ENCODE measurements at regions not wholly inside any gene's neighbourhood (a gene's known extent, or its start where the extent isn't known, plus 50 kb on each side); places are given as distances from the start of the nearest gene placed in this dataset.

DNA sequence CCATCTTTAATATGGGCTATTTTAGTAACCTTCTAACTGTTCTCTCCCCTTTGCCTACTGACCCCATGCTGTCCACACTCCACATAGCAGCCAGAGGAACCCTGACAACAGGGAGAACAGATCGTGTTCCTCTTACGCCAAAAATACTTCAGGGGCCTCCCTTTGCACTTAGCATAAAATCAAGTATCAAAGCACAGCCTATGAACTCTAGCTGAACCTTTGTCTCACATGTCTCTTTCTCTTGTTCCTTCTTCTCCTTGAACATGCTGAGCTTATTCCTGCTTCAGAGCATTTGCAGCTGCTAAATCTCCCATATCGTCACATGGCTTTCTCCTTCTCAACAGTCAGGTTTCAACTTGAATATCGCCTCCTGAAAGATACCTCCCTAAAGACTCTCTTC lies 698.8 kb upstream of the C9orf72 start:
- Histone ChIP-seq H3K9me1 (replicated peaks; ENCODE audit: control insufficient read depth, extremely low read depth, insufficient read depth, low read length) (no peaks in the 10 kb centered on the region), H3K27me3 (ENCODE audit: control insufficient read depth in 2 of 2, insufficient read depth in 2 of 2, low read length in 2 of 2) (no peaks in the 10 kb centered on the region), H3K4me2 (ENCODE audit: insufficient read depth, low read length) (no peak overlapping the region), H3K79me2 (ENCODE audit: control insufficient read depth, insufficient read depth, low read length) (no peaks in the 10 kb centered on the region), H3K4me3 (replicated peaks in 1 of 3; ENCODE audit: insufficient read depth in 1 of 3, low read depth in 1 of 3, low read length in 3 of 3) (no peak overlapping the region), H3K9me3 (replicated peaks; ENCODE audit: control insufficient read depth, insufficient read depth, low read length) (no peaks in the 10 kb centered on the region), H4K20me1 (replicated peaks; ENCODE audit: control insufficient read depth, extremely low read depth, insufficient read depth, low read length) (no peaks in the 10 kb centered on the region), H3K36me3 (ENCODE audit: control insufficient read depth in 2 of 2, extremely low read depth in 1 of 2, insufficient read depth in 2 of 2, low read length in 2 of 2) (no peaks in the 10 kb centered on the region), H3K27ac (ENCODE audit: insufficient read depth, low read depth, low read length) (no peak overlapping the region), H3K4me1 (ENCODE audit: control insufficient read depth, extremely low read depth, insufficient read depth, low read length) (no peaks in the 10 kb centered on the region), H3K9ac (replicated peaks; ENCODE audit: extremely low read depth, insufficient read depth, low read length) (no peak overlapping the region), H2AFZ (ENCODE audit: low read depth, low read length) (no peak overlapping the region)
- POLR2A ChIA-PET, result no interaction called here
- FAIRE-seq, result no peak
- dilution Hi-C loops (cut with MboI; ENCODE audit: extremely low pct_ligation_motif_present, low sequenced_read_pairs), result no loop called here
- DNase-seq (ENCODE audit: low read depth, low spot score), result no peak
- TF ChIP-seq, protein P1, sequence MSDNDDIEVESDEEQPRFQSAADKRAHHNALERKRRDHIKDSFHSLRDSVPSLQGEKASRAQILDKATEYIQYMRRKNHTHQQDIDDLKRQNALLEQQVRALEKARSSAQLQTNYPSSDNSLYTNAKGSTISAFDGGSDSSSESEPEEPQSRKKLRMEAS (IDR thresholded peaks at IDR 0.05; ENCODE audit: insufficient read depth, insufficient read length), result no peak
- TF ChIP-seq MYC (IDR thresholded peaks at IDR 0.05; ENCODE audit: low read depth, low read length) (no peak), EZH2 (IDR thresholded peaks at IDR 0.05; ENCODE audit: borderline replicate concordance, low read depth, low read length, severe bottlenecking) (no peak), FOS (IDR thresholded peaks at IDR 0.05; ENCODE audit: borderline replicate concordance, insufficient read depth, low read length) (no peak), POLR2A (IDR thresholded peaks at IDR 0.05; ENCODE audit: low read depth, low read length) (no peak), GATA2 (IDR thresholded peaks at IDR 0.05; ENCODE audit: insufficient read depth, insufficient read length, low read depth, low read length) (no peak), JUN (IDR thresholded peaks at IDR 0.05; ENCODE audit: borderline replicate concordance, insufficient read depth, insufficient read length, low read depth) (no peak), POLR2AphosphoS5 (IDR thresholded peaks at IDR 0.05; ENCODE audit: insufficient read depth, low read depth, low read length) (no peak)
- TF ChIP-seq, protein P2, sequence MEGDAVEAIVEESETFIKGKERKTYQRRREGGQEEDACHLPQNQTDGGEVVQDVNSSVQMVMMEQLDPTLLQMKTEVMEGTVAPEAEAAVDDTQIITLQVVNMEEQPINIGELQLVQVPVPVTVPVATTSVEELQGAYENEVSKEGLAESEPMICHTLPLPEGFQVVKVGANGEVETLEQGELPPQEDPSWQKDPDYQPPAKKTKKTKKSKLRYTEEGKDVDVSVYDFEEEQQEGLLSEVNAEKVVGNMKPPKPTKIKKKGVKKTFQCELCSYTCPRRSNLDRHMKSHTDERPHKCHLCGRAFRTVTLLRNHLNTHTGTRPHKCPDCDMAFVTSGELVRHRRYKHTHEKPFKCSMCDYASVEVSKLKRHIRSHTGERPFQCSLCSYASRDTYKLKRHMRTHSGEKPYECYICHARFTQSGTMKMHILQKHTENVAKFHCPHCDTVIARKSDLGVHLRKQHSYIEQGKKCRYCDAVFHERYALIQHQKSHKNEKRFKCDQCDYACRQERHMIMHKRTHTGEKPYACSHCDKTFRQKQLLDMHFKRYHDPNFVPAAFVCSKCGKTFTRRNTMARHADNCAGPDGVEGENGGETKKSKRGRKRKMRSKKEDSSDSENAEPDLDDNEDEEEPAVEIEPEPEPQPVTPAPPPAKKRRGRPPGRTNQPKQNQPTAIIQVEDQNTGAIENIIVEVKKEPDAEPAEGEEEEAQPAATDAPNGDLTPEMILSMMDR (IDR thresholded peaks at IDR 0.05; ENCODE audit: extremely low read depth in 1 of 2, insufficient read depth in 1 of 2, low read depth in 1 of 2, low read length in 2 of 2), result no peak
- BruUV-seq (replicated peaks), result no TSS peak
- intact Hi-C loops (cut with micrococcal nuclease), result no loop called here
- CTCF ChIA-PET, result no interaction called here
